Stimulated activated naive CD4-positive, alpha-beta T cell treated with Interleukin-2 at 50 U/mL for 16 hours (primary cell): ENCODE measurements at regions not wholly inside any gene's neighbourhood (a gene's known extent, or its start where the extent isn't known, plus 50 kb on each side); places are given as distances from the start of the nearest gene placed in this dataset.
"Not testable (repeated sequence)": the region's sequence is repeated elsewhere in the genome, so short reads cannot be mapped to it uniquely, and the experiment has no call there.

Experiments used
- DNase-seq: peaks from one replicate; lab custom pipeline; 2025; lab: John Stamatoyannopoulos, UW

DNA sequence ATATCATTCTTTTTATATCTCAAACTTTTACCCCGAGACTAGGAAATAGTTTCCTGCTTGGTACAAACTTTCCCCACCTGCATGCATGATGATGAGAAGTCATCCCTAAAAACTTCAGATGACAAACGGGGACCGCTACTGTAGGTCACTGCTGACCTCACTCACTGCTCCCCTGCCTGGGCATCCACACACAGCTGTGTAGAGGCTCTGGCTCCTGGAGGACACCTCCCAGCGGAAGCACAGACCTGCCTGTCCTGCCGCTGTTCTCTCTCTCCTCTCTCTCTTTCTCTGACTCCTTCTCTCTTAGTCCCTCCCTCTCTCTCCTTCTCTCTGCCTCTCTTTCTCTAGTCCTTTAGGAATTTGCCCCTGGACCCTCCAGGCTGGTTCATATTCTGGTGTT is 202.9 kb upstream of the PITRM1 start:
- DNase-seq, result no peak

DNA sequence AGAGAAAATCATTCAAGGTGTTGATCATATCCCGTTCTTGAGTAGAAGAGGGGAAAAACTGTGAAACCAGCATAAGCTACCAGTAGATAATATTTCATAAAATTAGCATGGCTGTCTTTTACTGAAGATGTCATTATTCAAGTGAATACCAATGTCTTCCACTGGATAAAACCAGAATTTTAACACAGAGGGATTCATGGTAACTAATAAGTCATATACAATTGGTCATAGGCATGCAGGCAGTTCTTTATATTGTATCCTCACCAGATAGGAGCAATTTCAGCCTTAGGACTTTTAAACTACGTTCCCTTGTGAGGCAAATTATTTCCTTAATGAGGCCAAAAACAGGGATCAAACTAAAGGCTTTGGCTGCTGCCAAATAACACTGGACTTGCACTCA is 202.3 kb upstream of the PITRM1 start:
- no peak for DNase-seq

DNA sequence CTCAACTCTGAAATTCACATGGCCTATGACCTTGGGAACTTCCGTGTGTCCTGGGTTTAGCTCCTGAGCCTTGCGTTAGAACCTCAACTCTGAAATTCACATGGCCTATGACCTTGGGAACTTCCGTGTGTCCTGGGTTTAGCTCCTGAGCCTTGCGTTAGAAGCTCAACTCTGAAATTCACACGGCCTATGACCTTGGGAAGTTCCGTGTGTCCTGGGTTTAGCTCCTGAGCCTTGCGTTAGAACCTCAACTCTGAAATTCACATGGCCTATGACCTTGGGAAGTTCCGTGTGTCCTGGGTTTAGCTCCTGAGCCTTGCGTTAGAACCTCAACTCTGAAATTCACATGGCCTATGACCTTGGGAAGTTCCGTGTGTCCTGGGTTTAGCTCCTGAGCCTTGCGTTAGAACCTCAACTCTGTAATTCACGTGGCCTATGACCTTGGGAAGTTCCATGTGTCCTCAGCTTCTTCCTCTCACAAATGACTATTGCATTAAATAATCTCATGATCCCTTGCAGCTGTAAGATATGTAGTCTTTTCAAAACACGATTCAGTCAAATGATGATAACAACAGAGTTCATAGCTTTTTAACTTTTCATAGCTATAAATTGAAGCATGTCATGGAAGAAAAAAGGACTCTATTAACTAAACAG is 200.9 kb upstream of the PITRM1 start:
- not testable (repeated sequence) for DNase-seq

DNA sequence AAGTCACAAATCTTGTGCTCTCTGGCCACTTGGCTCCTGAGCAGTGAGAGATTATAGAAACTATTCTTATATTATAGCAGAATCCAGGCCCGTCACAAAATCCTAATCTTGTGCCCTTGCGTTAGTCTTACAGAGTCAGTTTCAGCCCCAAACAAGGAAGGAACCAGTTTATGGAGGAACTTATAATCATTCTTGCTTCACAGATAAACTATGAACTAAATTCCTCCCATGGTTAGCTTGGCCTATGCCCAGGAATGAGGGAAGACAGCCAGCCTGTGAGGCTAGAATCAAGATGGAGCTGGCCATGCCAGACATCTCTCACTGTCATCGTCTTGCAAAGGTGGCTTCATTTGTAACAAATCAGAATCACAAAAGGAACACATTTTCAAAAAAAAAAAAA is 199.7 kb upstream of the PITRM1 start:
- no peak for DNase-seq

DNA sequence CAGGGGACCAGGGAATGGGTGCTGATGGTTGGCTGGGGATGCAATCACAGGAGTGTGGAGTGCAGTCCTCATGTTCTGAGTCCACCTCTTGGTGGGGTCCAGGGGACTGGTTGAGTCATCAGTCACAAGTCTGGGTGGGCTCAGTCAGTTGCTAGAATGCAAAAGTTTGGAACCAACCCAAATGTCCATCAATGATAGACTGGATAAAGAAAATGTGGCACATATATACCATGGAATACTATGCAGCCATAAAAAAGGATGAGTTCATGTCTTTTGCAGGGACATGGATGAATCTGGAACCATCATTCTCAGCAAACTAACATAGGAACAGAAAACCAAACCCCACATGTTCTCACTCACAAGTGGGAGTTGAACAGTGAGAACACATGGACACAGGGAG is 199.0 kb upstream of the PITRM1 start:
- DNase-seq, result not testable (repeated sequence)

DNA sequence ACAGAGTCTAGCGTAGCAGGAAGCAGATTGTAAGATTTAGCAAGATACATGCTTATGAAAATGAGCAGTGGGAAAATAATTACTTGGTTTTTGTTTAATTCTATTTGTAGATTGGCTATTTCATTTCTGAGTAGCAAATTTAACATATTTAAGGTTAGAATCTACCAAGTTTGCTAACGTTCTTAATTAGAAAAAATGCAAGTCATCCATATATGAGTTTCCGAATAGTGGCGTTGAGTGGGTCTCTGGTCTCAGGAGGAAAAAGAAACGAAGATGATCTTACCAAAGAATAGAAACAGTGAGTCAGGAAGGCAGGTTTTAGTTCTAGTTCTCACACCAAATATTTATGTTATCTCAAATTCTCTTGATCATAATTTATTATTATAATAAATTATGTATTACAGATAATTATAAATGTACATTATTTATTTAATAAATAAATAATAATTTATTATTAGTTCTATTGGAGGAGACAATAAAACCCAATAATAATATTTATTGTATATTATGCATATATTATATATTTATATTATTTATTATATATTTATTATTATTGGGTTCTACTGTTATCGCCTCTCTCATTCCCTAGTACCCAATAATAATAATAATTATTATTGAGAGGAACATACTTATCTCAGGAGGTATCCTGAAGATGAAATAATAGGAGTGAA is 194.3 kb upstream of the PITRM1 start:
- DNase-seq, result no peak

DNA sequence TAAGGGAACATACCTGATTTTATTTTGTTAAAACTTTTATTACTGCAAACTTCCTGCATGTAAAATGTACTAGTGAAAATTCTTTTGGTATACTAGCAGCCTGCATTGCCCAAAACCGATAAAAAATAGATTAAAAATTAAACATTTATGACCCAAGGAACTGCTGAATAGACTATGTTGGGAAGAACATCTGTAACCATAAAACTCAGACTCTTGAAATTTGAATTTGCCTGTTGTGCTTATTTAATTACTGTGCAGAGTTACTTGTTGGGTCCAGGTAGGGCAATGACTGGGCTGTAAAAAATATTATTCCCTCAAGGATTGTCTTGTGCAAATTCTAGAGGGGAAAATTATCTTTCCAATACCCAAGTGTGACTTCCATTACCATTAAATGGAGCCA is 193.5 kb upstream of the PITRM1 start:
- no peak for DNase-seq

DNA sequence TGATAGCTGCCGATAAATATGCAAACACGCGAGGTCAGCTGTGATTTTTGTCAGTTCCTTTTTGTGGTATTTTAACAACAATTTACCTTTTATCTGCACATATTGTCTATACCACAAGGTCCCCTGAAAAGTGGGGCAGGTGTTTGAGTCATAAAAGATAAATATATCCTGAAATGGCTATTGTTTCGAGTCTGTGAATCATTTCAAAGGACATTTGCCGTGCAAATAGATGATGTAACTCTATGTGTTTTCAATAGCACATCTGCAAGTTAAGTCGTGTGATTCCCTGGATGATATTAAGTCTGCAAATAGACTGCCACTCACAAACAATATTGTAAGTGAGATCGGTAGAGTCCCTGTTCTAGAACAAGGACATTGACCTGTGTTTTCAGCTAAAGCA is 193.0 kb upstream of the PITRM1 start:
- no peak for DNase-seq

DNA sequence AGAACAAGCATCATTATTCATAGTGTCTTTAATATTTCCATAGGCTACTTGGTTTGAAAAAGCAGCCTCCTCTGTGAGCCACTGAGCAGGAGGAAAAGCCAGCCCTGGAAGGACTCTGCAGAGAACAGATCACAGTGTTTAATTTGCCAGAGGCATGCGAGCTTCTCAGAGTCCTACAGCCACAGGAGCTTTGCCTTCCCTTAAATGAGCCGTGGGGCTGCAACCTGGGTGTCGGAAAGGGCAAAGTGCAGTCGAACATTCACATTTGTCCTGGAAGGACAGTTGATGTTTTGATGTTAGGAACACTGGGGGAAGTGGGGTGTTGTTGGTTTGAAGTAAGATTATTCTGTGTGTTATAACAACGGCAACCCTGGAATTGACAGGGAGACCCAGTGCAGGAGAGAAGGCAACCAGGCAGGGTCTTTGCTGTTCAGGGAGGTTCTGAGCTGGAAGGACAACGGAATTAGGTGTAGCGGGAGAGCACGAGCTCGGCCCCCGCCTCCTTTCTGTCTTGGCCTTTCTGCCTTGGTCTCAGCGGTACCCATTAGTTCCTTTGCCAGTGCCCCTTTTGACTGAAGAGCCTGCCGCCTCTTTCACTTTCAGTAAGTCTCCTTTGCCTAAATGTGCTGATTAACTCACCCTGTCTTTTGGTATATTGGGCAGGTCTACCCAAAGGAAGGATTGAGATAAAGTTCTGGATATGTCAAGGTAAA is 192.3 kb upstream of the PITRM1 start:
- no peak for DNase-seq

DNA sequence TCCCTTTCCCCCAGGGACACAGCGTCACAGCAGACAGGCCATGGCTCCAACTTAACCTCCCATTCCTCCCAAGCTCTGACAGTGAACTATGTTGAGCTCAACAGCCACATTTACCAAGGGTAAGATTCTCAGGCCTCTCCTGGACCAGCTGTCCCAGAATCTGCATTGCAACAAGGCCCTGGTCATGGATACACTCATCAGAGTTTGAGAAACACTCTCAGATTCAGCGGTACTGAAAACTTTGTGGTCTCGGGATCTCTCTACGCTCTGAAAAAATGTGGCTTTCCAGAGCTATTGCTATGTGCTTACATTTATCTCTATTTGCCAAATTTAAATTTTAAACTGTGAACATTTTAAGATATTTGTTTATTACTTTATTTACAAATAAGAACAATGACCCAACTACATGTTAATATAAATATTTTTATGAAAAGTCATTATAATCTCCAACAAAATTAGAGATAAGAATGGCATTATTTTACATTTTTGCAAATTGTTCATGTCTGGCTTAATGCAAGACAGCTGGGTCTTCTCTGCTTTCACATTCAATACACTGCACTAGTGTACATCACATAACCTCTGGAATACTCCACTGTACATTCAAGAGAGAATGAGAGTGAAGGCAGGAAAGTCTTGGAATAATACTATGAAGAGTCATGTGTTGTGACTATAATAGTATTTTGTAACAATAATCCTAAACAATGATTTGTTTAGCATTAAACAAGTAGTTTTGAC is 190.9 kb upstream of the PITRM1 start:
- no peak for DNase-seq

DNA sequence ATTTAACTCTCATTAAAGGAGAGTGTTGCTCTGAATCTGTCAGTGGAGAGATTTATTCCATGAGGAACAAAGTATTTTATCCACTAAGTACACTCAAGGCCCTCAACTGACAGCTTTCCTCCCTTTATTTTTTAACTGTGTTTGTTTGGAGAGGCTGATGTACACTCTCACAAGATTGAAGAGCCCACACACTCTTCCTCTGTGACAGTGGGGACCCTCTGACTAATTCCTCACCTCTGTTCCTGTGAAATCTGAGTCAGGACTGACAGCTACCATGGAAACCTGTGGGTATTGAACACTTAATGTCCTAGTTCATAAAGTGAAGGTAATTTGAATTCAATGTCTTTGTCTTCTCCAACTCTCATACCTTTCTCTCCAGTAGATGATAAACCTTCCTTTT is 189.8 kb upstream of the PITRM1 start:
- no peak for DNase-seq

DNA sequence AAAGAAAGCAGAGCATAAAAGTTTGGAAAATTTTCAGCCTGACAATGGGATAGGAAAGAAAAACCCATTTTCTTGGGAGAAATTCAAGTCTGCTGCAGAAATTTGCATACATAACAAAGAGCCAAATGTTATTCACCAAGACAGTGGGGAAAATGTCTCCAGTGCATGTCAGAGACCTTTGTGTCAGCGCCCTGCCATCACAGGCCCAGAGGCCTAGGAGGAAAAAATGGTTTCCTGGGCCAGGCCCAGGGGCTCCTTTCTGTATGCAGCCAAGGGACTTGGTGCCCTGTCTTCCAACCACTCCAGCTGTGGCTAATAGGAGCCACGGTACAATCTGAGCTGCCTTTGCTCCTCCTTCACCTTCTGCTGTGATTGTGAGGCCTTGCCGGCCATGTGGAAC is 189.1 kb upstream of the PITRM1 start:
- no peak for DNase-seq

DNA sequence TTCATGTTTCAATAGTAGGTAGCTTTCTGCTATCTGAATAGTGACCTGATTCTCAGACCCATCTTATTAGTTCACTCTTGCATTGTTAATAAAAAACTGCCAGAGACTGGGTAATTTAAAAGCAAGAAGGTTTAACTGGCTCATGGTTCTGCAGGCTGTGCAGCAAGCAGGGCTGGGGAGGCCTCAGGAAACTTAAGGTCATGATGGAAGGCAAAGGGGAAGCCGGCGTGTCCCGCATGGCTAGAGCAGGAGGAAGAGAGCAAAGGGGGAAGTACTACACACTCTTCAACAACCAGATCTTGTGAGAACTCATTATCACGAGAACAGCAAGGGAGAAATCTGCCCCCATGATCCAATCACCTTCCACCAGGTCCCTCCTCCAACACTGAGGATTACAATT is 185.2 kb upstream of the PITRM1 start:
- no peak for DNase-seq

DNA sequence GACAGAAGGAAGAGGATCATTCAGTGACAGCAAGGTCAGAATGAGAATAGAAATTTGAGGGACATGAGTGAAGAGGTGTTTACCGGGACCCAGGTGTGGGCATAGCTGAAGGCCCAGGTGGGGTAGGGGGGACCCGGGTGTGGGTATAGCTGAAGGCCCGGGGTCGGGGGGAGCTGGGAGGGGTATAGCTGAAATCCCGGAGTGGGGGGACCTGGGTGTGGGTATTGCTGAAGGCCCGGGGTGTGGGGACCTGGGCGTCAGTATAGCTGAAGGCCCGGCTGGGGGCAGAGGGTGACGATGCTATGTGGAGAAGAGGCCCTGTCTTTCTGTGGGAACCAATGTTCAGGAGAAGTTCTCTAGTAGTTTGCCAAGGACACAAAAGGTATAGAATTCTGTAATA is 183.0 kb upstream of the PITRM1 start:
- no peak for DNase-seq

DNA sequence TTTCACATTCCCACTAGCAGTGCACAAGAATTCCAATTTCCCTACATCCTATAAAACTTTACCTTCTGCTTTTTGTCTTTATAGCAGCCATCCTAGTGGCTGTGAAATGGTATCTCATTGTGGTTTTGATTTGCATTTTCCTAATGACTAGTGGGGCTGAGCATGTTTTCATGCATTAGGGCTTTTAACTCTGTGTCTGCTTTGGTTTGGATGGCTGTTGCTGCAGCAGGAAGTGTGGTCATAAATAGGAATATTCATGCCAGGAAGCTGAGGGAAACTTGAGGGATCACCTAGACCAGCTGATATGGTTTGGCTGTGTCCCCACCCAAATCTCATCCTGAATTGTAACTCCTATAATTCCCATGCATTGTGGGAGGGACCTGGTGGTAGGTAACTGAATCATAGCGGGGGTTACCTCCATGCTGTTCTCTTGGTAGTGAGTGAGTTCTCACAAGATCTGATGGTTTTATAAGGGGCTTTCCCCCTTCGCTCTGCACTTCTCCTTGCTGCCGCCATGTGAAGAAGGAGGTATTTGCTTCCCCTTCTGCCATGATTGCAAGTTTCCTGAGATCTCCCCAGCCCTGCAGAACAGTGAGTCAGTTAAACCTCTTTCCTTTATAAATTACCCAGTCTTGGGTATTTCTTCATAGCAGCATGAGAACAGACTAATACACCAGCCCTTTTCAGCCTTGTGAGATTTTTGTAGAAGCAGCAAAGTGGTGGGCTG is 181.8 kb upstream of the PITRM1 start:
- no peak for DNase-seq

DNA sequence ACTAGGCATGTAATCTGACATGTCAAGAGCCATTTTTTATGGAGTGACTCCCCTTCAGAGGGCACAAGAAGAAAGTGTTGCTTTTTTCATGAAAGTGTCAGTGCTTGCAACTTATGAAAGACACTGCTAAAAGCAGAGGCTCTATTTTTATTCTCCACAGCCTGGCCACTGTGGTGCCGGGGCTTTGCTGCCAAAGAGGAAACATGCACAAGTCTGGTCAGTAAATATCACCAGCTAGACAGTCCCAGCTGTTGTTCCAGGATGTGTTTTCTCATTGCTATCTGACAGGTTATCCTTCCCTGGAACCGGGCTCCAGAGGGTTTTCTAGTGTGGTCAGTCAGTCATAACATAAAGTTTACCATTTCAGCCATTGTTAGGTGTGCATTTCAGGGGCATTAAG is 180.7 kb upstream of the PITRM1 start:
- DNase-seq, result no peak

DNA sequence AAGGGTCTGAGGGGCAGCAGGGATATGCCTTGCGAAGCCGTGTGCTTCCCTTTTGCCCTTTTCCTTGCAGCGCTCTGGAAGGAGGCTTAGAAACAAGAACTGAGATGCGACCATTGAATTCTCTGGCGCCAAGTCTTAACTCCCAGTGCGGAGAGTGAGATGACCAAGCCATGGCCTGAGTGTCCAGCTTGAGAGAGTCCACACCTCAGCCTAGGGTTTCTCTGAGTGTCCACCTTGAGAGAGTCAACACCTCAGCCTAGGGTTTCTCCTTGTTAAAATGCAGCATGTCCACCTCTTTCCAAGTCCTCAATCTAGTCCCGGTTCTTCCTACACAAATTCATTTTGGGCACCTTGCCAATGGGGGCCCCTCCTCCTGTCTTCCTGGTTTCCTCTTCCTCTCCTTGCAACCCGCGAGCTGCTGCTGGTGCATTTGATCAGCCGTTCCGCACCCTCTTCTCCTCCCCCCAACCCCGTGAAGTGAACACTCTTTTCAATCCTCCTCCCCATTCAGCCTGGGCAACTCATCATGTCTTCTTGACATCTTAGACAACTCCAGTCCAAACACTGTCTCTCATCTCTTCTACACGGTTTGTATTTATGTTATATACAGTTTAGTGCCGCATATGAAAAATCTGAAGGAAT is 178.2 kb upstream of the PITRM1 start:
- no peak for DNase-seq

DNA sequence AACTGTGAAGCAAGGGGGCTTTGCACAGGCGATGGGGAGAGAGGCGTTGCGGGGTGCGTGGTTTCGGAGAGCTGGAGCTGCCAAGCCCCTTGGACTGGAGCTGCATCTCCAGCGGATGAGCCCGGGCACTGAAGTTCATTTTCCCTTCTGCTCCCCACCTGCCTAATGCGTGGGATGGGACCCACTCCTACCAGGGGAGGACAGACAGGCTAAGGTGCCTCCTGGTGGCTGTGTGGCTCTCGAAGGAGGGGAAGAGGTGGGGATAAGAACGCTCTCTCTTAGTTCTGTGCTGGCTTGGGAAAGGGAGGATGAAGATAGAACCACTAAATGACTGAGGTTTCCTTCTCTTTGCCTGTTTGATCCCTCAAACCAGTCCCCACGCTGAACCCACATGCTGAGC is 177.6 kb upstream of the PITRM1 start:
- no peak for DNase-seq

DNA sequence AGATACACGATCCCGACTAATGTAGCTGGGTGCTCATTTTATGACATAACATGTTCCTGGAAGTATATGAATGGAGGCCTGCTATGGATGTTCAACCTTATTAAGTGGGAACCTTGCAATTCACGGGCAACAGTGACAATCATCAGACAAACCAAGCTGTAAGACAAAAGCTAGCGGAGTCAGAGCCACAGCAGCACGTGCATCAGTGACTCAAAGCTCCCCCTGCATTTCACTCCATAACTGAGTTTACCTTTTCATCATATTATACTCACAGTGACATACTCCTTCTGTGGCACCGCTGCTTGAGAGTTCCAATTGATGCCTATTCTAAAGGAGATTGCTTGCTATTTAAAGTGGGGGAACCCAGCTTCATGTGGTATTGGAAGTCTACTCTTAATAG is 176.0 kb upstream of the PITRM1 start:
- no peak for DNase-seq

DNA sequence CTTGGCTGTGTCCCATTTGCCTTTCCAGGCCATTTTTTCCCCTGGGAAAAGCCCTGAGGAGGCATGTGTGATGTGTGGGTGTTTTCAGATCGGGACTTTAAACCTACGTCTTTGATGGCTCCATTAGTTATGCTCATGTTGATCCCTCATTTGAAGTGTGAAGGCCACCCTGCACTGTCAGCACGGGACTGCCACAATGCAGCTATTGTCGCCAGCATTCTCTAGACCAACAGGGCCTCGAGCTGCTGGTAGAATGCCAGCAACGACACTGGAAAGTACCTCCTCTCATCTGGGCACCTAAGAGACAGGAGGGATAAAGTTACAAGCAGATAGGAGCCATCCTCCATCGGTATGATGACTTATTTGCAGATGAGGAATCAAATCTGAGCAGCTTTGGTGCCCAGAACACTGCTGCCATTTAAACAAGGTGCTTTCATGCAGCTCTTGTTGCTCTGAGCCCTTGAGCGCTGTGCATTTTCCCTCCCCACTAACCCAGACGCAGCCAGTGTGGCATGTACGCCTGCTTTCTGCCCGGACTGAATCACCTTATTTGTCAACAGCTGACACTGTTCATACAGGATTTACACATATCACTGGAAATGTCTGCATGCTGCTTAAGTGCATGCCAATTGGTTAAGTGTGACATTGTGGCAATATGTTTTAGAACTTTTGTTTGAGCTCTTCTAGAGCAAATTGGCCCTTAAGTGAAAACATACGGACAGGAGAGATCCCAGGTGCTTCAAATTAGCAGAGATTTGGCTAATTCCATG is 175.0 kb upstream of the PITRM1 start:
- DNase-seq, result no peak

DNA sequence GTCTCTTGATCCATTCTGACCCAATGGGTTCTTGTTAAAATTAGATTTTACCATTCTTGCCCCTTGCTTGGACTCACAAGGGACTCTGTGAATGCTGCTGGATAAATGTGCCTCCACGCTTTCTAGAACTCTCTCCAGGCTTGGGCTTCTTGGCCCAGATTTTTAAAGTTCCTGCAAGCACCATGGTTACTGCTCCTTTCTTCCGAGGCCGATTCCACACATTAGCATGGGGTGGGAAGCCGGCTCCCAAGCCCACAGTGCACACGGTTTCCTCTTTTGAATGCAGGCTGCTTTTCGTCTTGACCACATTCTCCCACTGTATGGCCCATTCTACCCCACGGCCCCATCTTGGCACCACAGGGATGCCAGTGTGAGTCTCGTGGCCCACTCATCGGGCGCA is 174.3 kb upstream of the PITRM1 start:
- no peak for DNase-seq
